Suprapubic skin (tissue), 4 donors: ENCODE measurements at regions not wholly inside any gene's neighbourhood (a gene's known extent, or its start where the extent isn't known, plus 50 kb on each side); places are given as distances from the start of the nearest gene placed in this dataset.

ENCODE experiments used
- DNase-seq, 2 donors: peaks; one replicate each; pipeline ENCODE4 v3.0.0-alpha.2; 2019; ENCODE audit warnings: low spot score in 2 of 2
- H3K27ac ChIP-seq: fragments of 200-600 bp; sonication (generic); one replicate; pipeline ENCODE4 v1.5.1; 2019
- H3K27me3 ChIP-seq: fragments of 200-600 bp; sonication (generic); one replicate; pipeline ENCODE4 v1.5.1; 2019
- H3K36me3 ChIP-seq: fragments of 200-600 bp; sonication (generic); one replicate; pipeline ENCODE4 v1.5.1; 2019
- H3K4me1 ChIP-seq: fragments of 200-600 bp; sonication (generic); one replicate; pipeline ENCODE4 v1.5.1; 2019
- H3K4me3 ChIP-seq: fragments of 200-600 bp; sonication (generic); one replicate; pipeline ENCODE4 v1.5.1; 2019; ENCODE audit warnings: mild to moderate bottlenecking
- H3K9me3 ChIP-seq: fragments of 200-600 bp; sonication (generic); one replicate; pipeline ENCODE4 v1.5.1; 2019
- EP300 ChIP-seq: sonication (generic); formaldehyde crosslinking; IDR thresholded peaks from one replicate; pipeline ENCODE4 v1.6.1; 2017; ENCODE audit warnings: antibody characterized with exemption
- POLR2A ChIP-seq, 2 donors: fragments of 450-650 bp; IDR thresholded peaks; one replicate each; pipeline ENCODE4 v1.6.1; 2017; ENCODE audit warnings: antibody characterized with exemption in 2 of 2, mild to moderate bottlenecking in 2 of 2, moderate library complexity in 2 of 2
- POLR2AphosphoS5 ChIP-seq, 3 donors: sonication (generic); formaldehyde crosslinking; IDR thresholded peaks; one replicate each; pipeline ENCODE4 v1.6.1; 2017; ENCODE audit warnings: antibody characterized with exemption in 3 of 3
- WGBS: methylation state at CpG from one replicate; pipeline ENCODE4 v1.1.5; 2018; 5-methylcytosine and 5-hydroxymethylcytosine counted together
- TF ChIP-seq, protein P1 (sequence below), 2 donors: fragments of 200-600 bp in 1 of 2; fragments of 450-650 bp in 1 of 2; sonication (generic) in 1 of 2; IDR thresholded peaks; one replicate each; pipeline ENCODE4 v1.5.1; 2016 to 2019; ENCODE audit warnings: antibody characterized with exemption in 2 of 2, mild to moderate bottlenecking in 1 of 2, moderate library complexity in 1 of 2

GRCh38 chr12:61646639-61647038 is 613.6 kb upstream of the USP15 start:
- peaks cover 10% of the 10 kb centered on the region for H3K9me3 ChIP-seq
- H3K36me3 ChIP-seq, result no peaks in the 10 kb centered on the region
- no peak overlapping the region for H3K27ac ChIP-seq
- H3K4me3 ChIP-seq, result no peak overlapping the region
- DNase-seq, result no peak
- no peaks in the 10 kb centered on the region for H3K4me1 ChIP-seq
- no peak for TF ChIP-seq POLR2A (IDR thresholded peaks at IDR 0.05)
- TF ChIP-seq, protein P1, sequence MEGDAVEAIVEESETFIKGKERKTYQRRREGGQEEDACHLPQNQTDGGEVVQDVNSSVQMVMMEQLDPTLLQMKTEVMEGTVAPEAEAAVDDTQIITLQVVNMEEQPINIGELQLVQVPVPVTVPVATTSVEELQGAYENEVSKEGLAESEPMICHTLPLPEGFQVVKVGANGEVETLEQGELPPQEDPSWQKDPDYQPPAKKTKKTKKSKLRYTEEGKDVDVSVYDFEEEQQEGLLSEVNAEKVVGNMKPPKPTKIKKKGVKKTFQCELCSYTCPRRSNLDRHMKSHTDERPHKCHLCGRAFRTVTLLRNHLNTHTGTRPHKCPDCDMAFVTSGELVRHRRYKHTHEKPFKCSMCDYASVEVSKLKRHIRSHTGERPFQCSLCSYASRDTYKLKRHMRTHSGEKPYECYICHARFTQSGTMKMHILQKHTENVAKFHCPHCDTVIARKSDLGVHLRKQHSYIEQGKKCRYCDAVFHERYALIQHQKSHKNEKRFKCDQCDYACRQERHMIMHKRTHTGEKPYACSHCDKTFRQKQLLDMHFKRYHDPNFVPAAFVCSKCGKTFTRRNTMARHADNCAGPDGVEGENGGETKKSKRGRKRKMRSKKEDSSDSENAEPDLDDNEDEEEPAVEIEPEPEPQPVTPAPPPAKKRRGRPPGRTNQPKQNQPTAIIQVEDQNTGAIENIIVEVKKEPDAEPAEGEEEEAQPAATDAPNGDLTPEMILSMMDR (IDR thresholded peaks at IDR 0.05), result no peak
- TF ChIP-seq EP300, result no peak
- TF ChIP-seq POLR2AphosphoS5 (IDR thresholded peaks at IDR 0.05), result no peak
- H3K27me3 ChIP-seq, result no peaks in the 10 kb centered on the region
- 56% methylated on average over 3 of the region's 3 CpGs for WGBS

- Histone ChIP-seq H3K4me3 (no peak overlapping the region), H3K4me1 (no peaks in the 10 kb centered on the region), H3K27ac (no peak overlapping the region), H3K36me3 (no peaks in the 10 kb centered on the region), H3K9me3 (peaks cover 3% of the 10 kb centered on the region), H3K27me3 (no peaks in the 10 kb centered on the region)
- 72% methylated on average over 2 of the region's 2 CpGs for WGBS
- no peak for DNase-seq
- TF ChIP-seq POLR2AphosphoS5 (IDR thresholded peaks at IDR 0.05), result no peak
- TF ChIP-seq POLR2A (IDR thresholded peaks at IDR 0.05), result no peak
- no peak for TF ChIP-seq EP300
- TF ChIP-seq, protein P1 (IDR thresholded peaks at IDR 0.05), result no peak
Observed at GRCh38 chr12:61647566-61647965, 612.6 kb upstream of the USP15 start.

GRCh38 chr12:61652265-61652664 is 607.9 kb upstream of the USP15 start:
- WGBS, result 92% methylated on average over 2 of the region's 2 CpGs
- H3K9me3 ChIP-seq, result no peaks in the 10 kb centered on the region
- no peak for TF ChIP-seq POLR2A (IDR thresholded peaks at IDR 0.05)
- no peak for TF ChIP-seq EP300
- TF ChIP-seq POLR2AphosphoS5 (IDR thresholded peaks at IDR 0.05), result no peak
- TF ChIP-seq, protein P1 (IDR thresholded peaks at IDR 0.05), result no peak

DNA sequence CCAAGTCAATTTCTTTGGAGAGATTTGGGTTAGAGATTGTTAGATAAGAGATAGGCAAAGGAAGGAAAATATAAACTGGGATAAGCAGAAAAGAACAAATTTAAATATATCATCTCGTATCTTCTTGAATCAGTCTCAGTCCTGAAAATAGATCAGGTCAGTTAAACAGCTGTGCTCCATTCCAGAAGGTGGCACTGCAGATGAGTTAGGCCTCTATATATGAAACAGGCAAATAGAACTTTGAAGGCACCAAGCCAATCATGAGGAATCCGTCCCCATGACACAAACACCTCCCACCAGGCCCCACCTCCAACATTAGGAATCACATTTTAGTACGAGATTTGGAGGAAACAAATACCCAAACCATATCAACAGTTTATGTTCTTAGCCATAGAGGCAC is 605.5 kb upstream of the USP15 start:
- Histone ChIP-seq H3K27ac (no peak overlapping the region), H3K4me3 (no peak overlapping the region), H3K36me3 (no peaks in the 10 kb centered on the region), H3K9me3 (no peaks in the 10 kb centered on the region), H3K4me1 (no peaks in the 10 kb centered on the region), H3K27me3 (no peaks in the 10 kb centered on the region)
- no peak for DNase-seq
- TF ChIP-seq, protein P1 (IDR thresholded peaks at IDR 0.05), result no peak
- TF ChIP-seq POLR2A (IDR thresholded peaks at IDR 0.05) (no peak), POLR2AphosphoS5 (IDR thresholded peaks at IDR 0.05) (no peak), EP300 (no peak)
- whole genome bisulfite sequencing, result 43% methylated on average over 3 of the region's 3 CpGs

More at GRCh38 chr12:61652265-61652664, 607.9 kb upstream of the USP15 start:
- no peaks in the 10 kb centered on the region for H3K27me3 ChIP-seq
- no peaks in the 10 kb centered on the region for H3K4me1 ChIP-seq
- H3K4me3 ChIP-seq, result no peak overlapping the region
- H3K36me3 ChIP-seq, result no peaks in the 10 kb centered on the region
- no peak for DNase-seq
- H3K27ac ChIP-seq, result no peak overlapping the region

DNA sequence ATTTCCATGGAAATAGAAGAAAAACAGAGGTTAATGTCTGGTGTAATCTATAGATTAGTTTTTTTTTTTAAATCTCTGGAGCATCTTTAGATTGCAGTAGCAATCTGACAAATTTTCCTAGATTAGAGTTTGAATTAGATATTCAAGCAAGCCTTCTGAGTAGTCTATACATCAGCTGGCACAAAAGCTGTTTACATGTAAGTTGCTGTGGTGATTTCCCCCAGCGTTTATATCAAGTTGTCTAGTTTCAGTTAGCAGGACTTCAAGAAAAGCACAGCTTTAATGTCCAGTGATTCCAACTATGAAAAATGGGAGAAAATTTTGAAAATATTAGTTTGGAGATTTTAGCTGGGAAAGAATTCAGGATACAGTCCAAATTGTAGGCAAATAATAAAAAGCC is 605.0 kb upstream of the USP15 start:
- Histone ChIP-seq H3K4me3 (no peak overlapping the region), H3K27me3 (no peaks in the 10 kb centered on the region), H3K4me1 (no peaks in the 10 kb centered on the region), H3K36me3 (no peaks in the 10 kb centered on the region), H3K9me3 (no peaks in the 10 kb centered on the region), H3K27ac (no peak overlapping the region)
- no peak for DNase-seq
- WGBS, result 59% methylated on average over 1 of the region's 1 CpG
- TF ChIP-seq EP300 (no peak), POLR2AphosphoS5 (IDR thresholded peaks at IDR 0.05) (no peak)

GRCh38 chr12:61667676-61668075 is 592.5 kb upstream of the USP15 start:
- no peaks in the 10 kb centered on the region for H3K27me3 ChIP-seq
- no peak overlapping the region for H3K27ac ChIP-seq
- H3K4me3 ChIP-seq, result no peak overlapping the region
- no peak for DNase-seq
- WGBS, result 43% methylated on average over 1 of the region's 1 CpG
- TF ChIP-seq POLR2A (IDR thresholded peaks at IDR 0.05) (no peak), POLR2AphosphoS5 (IDR thresholded peaks at IDR 0.05) (no peak), EP300 (no peak)
- TF ChIP-seq, protein P1 (IDR thresholded peaks at IDR 0.05), result no peak
- H3K9me3 ChIP-seq, result peaks cover 6% of the 10 kb centered on the region
- no peaks in the 10 kb centered on the region for H3K36me3 ChIP-seq
- no peaks in the 10 kb centered on the region for H3K4me1 ChIP-seq
